ENCODE measurements at regions not wholly inside any gene's neighbourhood (a gene's known extent, or its start where the extent isn't known, plus 50 kb on each side); places are given as distances from the start of the nearest gene placed in this dataset.
A peak's percentile ranks its signal among the peaks of the same experiment; 100 is the strongest.

DNA sequence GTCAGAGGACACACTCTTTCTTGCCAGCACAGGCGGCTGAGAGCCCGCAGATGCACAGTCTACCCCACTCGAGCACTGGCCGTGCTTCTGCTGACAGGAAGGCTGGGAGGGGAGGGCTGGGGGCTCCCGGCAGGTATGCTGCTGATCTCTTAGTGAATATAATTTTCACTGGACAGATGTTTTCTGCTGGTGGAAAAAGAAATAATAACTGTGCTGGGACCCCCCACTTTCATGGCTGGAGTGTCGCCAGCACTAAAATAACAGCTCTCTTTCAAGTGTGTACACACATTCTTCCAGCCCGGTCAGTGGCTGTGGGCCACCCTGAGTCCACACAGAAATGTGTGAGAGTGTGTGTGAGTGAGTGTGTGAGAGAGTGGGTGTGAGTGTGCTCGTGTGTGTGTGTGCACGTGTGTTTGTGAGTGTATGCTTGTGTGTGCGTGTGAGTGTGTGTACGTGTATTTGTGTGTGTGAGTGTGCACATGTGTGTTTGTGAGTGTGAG is 167.7 kb upstream of the USP24 start:
- Mint-ChIP-seq H3K36me3 (ENCODE audit: insufficient read depth) (no peaks in the 10 kb centered on the region), H3K4me1 (ENCODE audit: low read depth) (peaks cover 3% of the 10 kb centered on the region), H3K9me3 (no peaks in the 10 kb centered on the region), H3K4me3 (no peak overlapping the region), H3K27me3 (ENCODE audit: low read depth) (peaks cover under 1% of the 10 kb centered on the region)
- no peak for DNase-seq
- no peak for ATAC-seq

DNA sequence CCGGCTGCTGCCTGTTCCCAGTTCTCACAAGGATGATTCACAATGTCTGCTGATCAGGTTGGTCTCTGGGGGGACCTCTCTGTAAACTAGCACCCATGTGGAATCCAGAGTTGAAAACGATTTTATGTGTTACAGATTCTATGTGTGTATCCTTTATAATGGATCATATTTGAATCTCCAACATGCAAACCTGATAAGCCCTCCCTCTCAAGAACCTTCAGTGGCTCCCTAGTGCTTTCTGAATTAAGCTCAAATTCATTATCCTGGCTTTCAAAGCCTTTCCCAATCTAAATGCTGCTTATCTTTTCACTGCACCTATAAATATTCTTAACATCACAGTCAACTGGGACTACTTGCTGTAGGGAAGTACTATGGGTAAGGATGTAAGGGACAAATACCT is 166.8 kb upstream of the USP24 start:
- no peak for DNase-seq
- H3K9me3 Mint-ChIP-seq = no peaks in the 10 kb centered on the region
- no peak for ATAC-seq
- H3K36me3 Mint-ChIP-seq (ENCODE audit: insufficient read depth) = no peaks in the 10 kb centered on the region
- no peak overlapping the region for H3K4me3 Mint-ChIP-seq
- H3K4me1 Mint-ChIP-seq (ENCODE audit: low read depth) = peaks cover 3% of the 10 kb centered on the region
- no peaks in the 10 kb centered on the region for H3K27me3 Mint-ChIP-seq (ENCODE audit: low read depth)

DNA sequence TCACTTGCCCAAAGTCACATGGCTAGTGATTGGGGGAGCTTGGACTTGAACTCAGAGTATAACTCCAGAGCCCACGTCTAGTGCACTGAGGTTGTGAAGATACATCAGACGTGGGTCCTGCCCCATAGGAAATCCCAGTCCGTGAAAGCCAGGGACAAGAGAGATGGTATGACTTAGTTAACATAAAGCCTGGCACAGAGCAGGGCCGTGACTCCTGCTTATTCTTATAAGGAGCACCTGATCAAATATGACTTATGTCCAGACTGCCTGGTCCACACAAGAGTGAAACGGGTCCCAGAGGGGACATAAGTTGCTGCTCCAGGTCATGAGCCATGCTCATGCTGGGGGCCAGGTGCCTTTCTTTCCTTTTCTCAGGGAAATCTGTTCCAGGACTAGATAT is 166.3 kb upstream of the USP24 start:
- DNase-seq (no peak), ATAC-seq (no peak)
- H3K9me3 Mint-ChIP-seq = no peaks in the 10 kb centered on the region
- no peaks in the 10 kb centered on the region for H3K36me3 Mint-ChIP-seq (ENCODE audit: insufficient read depth)
- H3K4me1 Mint-ChIP-seq (ENCODE audit: low read depth) = peaks cover 3% of the 10 kb centered on the region
- H3K4me3 Mint-ChIP-seq = no peak overlapping the region
- H3K27me3 Mint-ChIP-seq (ENCODE audit: low read depth) = no peaks in the 10 kb centered on the region

DNA sequence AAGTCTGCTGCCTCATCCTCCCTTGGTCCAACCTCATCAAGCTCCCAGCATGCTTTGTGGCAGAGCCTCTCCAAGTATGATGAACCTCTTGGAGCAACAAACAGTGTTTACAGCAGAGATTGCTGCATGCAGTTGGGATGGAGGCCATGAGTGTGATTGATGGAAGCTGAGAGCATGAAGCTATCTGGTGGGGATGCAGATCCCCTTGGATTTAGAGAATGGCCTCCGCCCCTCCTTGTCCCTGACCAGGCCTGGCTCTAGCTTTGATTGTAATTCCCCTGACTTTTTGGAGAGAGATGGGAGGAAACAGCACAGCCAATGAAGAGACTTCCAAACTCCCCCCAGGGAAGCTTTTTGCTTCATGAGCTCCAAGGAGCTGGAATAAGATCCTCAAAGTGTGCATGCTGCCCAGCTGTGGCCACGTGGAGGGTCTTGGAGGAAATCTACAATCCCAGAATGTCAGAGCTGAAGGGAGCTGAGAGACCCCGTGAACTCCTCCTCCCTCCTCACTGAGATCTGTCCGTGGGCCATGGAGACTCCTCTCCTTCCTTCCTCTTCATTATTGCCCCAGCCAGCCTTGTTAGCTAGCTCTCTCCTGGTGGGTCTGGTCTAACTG is 165.3 kb upstream of the USP24 start:
- DNase-seq (no peak), ATAC-seq (no peak)
- H3K4me1 Mint-ChIP-seq (ENCODE audit: low read depth) = peaks cover 3% of the 10 kb centered on the region
- H3K36me3 Mint-ChIP-seq (ENCODE audit: insufficient read depth) = no peaks in the 10 kb centered on the region
- H3K27me3 Mint-ChIP-seq (ENCODE audit: low read depth) = no peaks in the 10 kb centered on the region
- H3K4me3 Mint-ChIP-seq = no peak overlapping the region
- no peaks in the 10 kb centered on the region for H3K9me3 Mint-ChIP-seq

DNA sequence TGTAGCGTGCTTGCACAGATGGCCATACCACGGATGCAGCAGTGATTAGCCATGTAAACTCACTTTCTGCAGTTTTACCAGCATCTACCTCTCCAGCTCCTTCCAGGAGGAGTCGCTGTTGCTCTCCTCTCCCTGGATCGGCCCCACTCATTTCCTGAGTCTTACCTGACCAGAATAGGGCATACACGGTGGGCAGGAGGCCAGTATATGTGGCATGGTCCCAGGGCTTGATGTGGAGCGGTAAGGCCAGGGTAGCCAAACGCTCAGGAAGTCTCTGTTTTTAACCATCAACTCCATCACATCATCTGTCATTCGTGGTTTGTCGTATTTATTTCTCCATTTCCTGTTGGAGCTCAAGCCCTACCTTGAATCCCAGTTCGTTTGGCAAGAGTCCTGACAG is 163.4 kb upstream of the USP24 start:
- H3K4me1 Mint-ChIP-seq (ENCODE audit: low read depth) = peaks cover 3% of the 10 kb centered on the region
- no peak for ATAC-seq
- no peak overlapping the region for H3K4me3 Mint-ChIP-seq
- H3K9me3 Mint-ChIP-seq = no peaks in the 10 kb centered on the region
- H3K27me3 Mint-ChIP-seq (ENCODE audit: low read depth) = no peaks in the 10 kb centered on the region
- no peak for DNase-seq
- no peaks in the 10 kb centered on the region for H3K36me3 Mint-ChIP-seq (ENCODE audit: insufficient read depth)

DNA sequence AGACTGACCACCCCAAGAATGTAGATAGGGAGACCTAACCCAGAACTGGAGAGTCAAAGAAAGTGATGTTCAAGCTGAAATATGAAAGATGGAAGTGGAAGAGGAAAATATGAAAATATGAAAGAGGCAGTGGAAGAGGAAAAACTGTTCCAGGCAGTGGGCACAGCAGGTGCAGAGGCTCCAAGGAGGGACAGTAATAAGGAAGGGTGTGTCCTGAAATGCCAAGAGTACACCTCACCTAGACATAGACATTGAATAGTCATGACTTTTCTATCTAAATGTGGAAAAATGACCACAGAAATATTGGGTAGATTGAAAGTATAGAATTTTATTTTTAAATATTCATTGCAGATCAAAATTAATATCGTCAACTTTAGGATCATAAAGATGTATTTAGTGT is 161.7 kb upstream of the USP24 start:
- H3K9me3 Mint-ChIP-seq = no peaks in the 10 kb centered on the region
- ATAC-seq (no peak), DNase-seq (no peak)
- H3K36me3 Mint-ChIP-seq (ENCODE audit: insufficient read depth) = no peaks in the 10 kb centered on the region
- H3K4me3 Mint-ChIP-seq = no peak overlapping the region
- no peaks in the 10 kb centered on the region for H3K27me3 Mint-ChIP-seq (ENCODE audit: low read depth)
- H3K4me1 Mint-ChIP-seq (ENCODE audit: low read depth) = peaks cover 3% of the 10 kb centered on the region

DNA sequence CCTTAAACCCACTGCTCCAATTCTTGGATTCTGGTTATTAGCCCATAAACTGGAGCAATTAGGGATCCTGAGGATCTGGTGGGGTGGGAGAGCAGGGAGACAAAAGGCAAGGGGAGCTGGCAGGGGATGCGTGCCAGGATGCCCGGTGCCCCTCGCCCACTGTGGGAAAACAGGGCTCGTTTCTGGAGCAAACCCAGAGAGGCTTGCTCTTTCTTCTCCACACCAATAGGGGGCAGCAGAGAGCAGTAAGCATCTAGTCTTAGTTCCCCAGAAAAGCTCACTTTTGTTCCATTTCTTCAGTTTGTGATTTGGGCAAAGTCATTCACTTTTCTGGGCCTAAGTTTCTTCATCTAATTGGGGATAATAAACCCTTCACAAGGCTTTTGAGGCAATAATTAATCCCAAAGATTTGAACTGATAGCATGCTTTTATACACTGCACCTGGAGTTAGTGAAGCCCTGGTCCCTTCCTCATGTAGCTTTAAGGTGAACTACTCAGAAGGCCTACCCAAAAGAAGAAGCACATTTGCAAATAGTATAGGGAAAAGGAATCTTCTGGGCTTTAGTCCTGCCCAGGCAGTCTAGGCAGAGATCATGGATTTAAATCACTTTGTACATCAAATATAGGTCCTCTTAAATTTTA is 160.6 kb upstream of the USP24 start:
- peaks cover 3% of the 10 kb centered on the region for H3K4me1 Mint-ChIP-seq (ENCODE audit: low read depth)
- H3K36me3 Mint-ChIP-seq (ENCODE audit: insufficient read depth) = no peaks in the 10 kb centered on the region
- H3K4me3 Mint-ChIP-seq = no peak overlapping the region
- DNase-seq (peak; percentile 9), ATAC-seq (no peak)
- H3K9me3 Mint-ChIP-seq = no peaks in the 10 kb centered on the region
- no peaks in the 10 kb centered on the region for H3K27me3 Mint-ChIP-seq (ENCODE audit: low read depth)

DNA sequence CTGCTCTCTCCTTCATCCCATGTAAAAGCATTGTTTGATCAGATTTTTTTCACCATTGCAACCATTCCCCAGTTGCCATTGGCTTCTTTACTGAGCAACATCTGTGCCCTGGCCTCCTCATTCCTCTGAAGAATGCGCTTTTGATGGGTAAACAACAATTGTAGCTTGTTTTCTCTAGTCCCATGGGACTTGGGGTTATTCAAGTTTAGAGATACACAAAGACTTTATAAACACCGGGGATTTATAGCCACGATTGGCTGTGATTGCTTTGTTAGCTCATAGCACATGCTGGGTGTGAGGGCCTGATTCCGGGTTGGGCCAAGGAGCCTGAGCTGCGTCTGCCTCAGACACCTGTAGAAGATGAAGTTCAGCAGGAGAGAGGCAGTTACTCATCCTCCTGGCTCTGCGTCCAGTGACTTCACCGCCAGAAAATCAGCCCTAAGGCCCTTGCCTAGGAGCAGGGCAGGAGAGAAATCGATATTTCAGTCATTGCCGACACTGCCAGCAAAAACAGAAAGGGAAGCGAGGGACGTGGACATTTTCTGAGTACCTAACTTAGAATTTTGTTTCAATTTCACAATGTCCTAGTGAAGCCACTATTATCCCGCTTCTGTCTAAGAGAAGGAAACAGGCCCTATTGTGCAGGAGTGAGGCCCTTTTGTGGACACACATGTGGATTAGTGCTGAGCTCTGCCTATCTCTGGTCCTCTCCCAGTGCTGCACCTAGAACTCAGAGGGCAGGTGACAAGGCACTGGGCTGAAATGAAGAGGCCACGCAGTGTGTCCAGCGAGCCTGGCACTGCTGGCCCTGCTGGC is 159.8 kb upstream of the USP24 start:
- H3K36me3 Mint-ChIP-seq (ENCODE audit: insufficient read depth) = no peaks in the 10 kb centered on the region
- H3K4me1 Mint-ChIP-seq (ENCODE audit: low read depth) = peaks cover 3% of the 10 kb centered on the region

DNA sequence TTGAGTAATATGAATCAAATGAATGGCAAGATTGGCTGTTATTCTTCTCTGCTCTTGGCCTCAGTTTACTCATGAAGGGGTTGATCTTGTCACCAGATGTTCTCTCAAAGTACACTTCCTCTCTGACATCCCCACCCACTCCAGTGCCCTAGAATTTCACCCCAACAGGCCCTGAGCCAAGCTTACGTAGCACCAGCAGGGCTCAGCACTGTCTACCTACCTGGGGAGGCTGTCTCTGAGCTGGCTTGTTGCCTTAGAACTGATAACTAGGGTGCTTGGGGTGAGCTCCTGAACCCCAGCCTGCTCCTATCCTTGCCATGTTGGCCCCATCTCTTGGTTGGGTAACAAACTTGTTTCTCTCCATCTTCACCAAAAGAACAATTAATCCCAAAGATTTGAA is 159.1 kb upstream of the USP24 start:
- H3K36me3 Mint-ChIP-seq (ENCODE audit: insufficient read depth) = no peaks in the 10 kb centered on the region
- no peaks in the 10 kb centered on the region for H3K9me3 Mint-ChIP-seq
- no peak overlapping the region for H3K4me3 Mint-ChIP-seq
- ATAC-seq = no peak
- peaks cover 1% of the 10 kb centered on the region for H3K4me1 Mint-ChIP-seq (ENCODE audit: low read depth)
- DNase-seq = no peak
- H3K27me3 Mint-ChIP-seq (ENCODE audit: low read depth) = peaks cover 2% of the 10 kb centered on the region

More for the DNA sequence above, 159.8 kb upstream of the USP24 start:
- no peaks in the 10 kb centered on the region for H3K9me3 Mint-ChIP-seq
- ATAC-seq = no peak
- no peak overlapping the region for H3K4me3 Mint-ChIP-seq
- no peak for DNase-seq
- peaks cover 2% of the 10 kb centered on the region for H3K27me3 Mint-ChIP-seq (ENCODE audit: low read depth)

DNA sequence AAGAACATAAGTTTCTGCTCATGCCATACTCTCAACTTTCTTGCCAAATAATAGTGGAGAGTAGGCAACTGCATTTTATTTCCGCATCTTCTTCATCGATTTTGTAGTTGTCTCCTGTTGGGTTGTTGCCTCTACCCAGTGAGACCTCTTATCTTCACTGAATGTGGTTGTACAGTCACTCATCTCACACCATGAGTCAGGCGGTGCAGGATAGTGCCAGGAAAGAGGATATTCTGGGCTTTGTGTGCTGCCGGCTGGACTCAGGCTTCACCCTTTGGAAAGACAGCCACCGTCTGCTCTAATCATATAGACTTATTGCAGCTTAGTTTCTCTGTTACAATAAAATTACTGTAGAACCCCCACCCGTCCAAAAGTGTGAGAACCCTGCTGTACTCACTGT is 154.3 kb upstream of the USP24 start:
- ATAC-seq (no peak), DNase-seq (no peak)
- H3K36me3 Mint-ChIP-seq (ENCODE audit: insufficient read depth) = no peaks in the 10 kb centered on the region
- peaks cover 2% of the 10 kb centered on the region for H3K27me3 Mint-ChIP-seq (ENCODE audit: low read depth)
- H3K4me1 Mint-ChIP-seq (ENCODE audit: low read depth) = no peaks in the 10 kb centered on the region
- no peak overlapping the region for H3K4me3 Mint-ChIP-seq
- peaks cover 5% of the 10 kb centered on the region for H3K9me3 Mint-ChIP-seq

DNA sequence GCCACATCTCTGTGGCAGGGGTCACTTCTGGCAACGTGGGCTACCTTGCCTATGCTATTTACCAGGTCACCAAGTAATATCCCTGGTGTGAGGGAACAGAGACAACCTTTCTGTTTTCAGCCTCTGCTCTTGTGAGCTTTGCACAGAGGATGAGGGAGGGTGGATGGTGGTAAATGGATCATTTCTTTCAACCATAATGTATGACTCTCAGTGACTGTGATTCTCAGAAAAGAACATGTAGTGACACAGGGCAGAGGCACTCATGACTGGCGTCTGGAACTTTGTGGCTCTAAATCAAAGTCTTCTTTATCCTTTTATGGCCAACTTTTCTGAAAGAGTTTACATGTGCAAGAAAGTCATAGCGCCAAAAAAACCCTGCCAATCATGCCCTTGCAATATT is 153.5 kb upstream of the USP24 start:
- Mint-ChIP-seq H3K4me3 (no peak overlapping the region), H3K9me3 (peaks cover 5% of the 10 kb centered on the region), H3K4me1 (ENCODE audit: low read depth) (peaks cover under 1% of the 10 kb centered on the region), H3K36me3 (ENCODE audit: insufficient read depth) (no peaks in the 10 kb centered on the region), H3K27me3 (ENCODE audit: low read depth) (peaks cover 2% of the 10 kb centered on the region)
- ATAC-seq (no peak), DNase-seq (no peak)

DNA sequence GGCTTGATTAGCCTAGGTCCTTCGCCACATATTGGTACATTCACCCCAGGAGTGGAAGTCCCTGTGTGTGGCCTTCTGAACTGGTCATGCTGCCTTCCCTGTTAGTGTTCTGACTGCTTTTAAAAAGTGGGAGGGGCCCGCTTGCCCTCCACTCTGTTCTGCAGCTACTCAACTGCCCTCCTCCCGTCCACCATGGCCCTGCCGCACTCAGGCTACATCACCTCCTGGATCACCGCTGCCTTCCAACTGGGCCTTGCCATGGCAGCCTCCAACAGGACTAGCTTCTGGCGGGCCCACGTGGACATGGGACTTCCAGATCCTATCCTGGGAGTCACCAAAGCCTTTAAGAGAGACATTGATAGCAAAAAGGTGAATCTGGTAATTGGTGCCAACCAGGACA is 152.1 kb upstream of the USP24 start:
- DNase-seq = no peak
- ATAC-seq = no peak
- H3K27me3 Mint-ChIP-seq (ENCODE audit: low read depth) = peaks cover 2% of the 10 kb centered on the region
- H3K4me1 Mint-ChIP-seq (ENCODE audit: low read depth) = peaks cover 10% of the 10 kb centered on the region
- no peak overlapping the region for H3K4me3 Mint-ChIP-seq
- H3K36me3 Mint-ChIP-seq (ENCODE audit: insufficient read depth) = no peaks in the 10 kb centered on the region
- peaks cover 5% of the 10 kb centered on the region for H3K9me3 Mint-ChIP-seq

DNA sequence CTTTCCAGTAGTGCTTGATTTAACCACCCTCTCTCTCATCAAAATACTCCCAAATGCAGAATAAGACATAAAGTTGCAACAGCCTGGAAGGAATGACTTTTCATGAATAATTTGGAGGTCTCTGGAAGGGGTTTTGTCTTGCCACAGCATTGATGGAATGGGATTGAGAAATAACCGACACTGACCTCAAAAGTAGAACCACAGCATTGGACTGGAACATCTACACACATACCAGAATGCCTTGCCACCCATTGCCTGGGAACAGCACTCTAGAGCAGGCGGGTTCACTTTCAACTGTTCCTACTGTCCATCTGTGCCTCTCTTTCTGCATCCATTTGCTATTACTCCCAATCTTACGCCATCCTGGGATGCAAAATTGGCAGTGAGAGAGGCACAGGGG is 149.1 kb upstream of the USP24 start:
- H3K9me3 Mint-ChIP-seq = peaks cover 5% of the 10 kb centered on the region
- H3K27me3 Mint-ChIP-seq (ENCODE audit: low read depth) = peaks cover 3% of the 10 kb centered on the region
- H3K4me1 Mint-ChIP-seq (ENCODE audit: low read depth) = peaks cover 10% of the 10 kb centered on the region
- H3K36me3 Mint-ChIP-seq (ENCODE audit: insufficient read depth) = no peaks in the 10 kb centered on the region
- no peak for DNase-seq
- no peak for ATAC-seq
- H3K4me3 Mint-ChIP-seq = no peak overlapping the region

DNA sequence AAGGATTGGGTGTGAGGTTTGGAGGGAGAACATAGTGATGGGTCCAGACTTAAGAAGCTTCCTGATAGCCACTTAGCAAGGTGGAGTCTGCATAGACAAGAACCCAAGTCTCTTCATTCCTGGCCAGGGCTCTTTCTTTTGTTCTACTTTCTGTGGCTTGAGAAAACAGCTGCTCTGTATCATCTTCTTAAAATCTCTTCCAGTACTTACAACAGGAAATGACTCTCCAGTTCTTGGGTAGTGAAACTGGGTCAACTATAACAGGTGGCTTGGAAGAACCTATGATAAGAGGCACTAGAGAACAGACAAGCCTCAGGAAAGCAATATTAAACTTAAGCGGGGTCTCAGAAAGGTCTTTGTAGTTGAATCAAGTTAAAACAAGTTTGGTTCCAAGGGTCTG is 148.1 kb upstream of the USP24 start:
- ATAC-seq = peak in 1 of 2 donors; percentile 58
- peaks cover 7% of the 10 kb centered on the region for H3K27me3 Mint-ChIP-seq (ENCODE audit: low read depth)

DNA sequence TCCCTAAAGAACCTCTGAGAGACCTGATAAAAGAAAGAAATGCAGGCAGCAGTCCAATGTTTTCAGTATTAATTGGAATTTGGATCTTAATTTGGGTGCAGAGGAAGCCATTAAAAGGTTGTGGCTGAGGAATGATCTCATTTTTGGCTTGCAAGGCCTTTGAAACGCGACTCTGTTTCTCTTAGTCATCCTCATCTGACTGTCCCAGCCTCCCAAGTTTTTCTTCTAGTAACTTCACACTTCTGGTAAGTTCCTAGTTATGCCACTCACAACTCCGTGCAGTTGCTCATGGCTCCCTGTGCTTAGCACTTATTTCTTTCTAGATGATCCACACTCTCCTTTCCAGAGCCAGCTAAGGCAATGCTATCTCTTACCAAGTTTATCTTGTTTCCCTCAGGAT is 147.4 kb upstream of the USP24 start:
- DNase-seq (no peak), ATAC-seq (peak; percentile 35 to 51)
- Mint-ChIP-seq H3K4me3 (no peak overlapping the region), H3K4me1 (ENCODE audit: low read depth) (peaks cover 10% of the 10 kb centered on the region), H3K36me3 (ENCODE audit: insufficient read depth) (no peaks in the 10 kb centered on the region), H3K9me3 (no peaks in the 10 kb centered on the region), H3K27me3 (ENCODE audit: low read depth) (peaks cover 7% of the 10 kb centered on the region)

More for the DNA sequence above, 148.1 kb upstream of the USP24 start:
- peaks cover 10% of the 10 kb centered on the region for H3K4me1 Mint-ChIP-seq (ENCODE audit: low read depth)
- H3K36me3 Mint-ChIP-seq (ENCODE audit: insufficient read depth) = no peaks in the 10 kb centered on the region
- H3K4me3 Mint-ChIP-seq = no peak overlapping the region
- DNase-seq = no peak
- H3K9me3 Mint-ChIP-seq = peaks cover 3% of the 10 kb centered on the region
